ENCODE measurements at regions not wholly inside any gene's neighbourhood (a gene's known extent, or its start where the extent isn't known, plus 50 kb on each side); places are given as distances from the start of the nearest gene placed in this dataset.
A peak's percentile ranks its signal among the peaks of the same experiment; 100 is the strongest.
"Not testable (repeated sequence)": the region's sequence is repeated elsewhere in the genome, so short reads cannot be mapped to it uniquely, and the experiment has no call there.

- peak; percentile 19 for DNase-seq (ENCODE audit: low read depth)
Observed at GRCh38 chr17:71535321-71535720, 585.5 kb upstream of the SOX9 start.

- no peak for DNase-seq (ENCODE audit: low read depth)
Observed at GRCh38 chr17:71546419-71546818, 574.4 kb upstream of the SOX9 start.

- no peak for DNase-seq (ENCODE audit: low read depth)
Observed at GRCh38 chr17:71547904-71548303, 572.9 kb upstream of the SOX9 start.

GRCh38 chr17:71548540-71549190, 572.2 kb upstream of the SOX9 start:
- DNase-seq (ENCODE audit: low read depth), result peak; percentile 53

GRCh38 chr17:71550675-71551074, 570.1 kb upstream of the SOX9 start:
- no peak for DNase-seq (ENCODE audit: low read depth)

GRCh38 chr17:71553381-71553780, 567.4 kb upstream of the SOX9 start:
- DNase-seq (ENCODE audit: low read depth), result no peak

GRCh38 chr17:71558901-71559300, 561.9 kb upstream of the SOX9 start:
- DNase-seq (ENCODE audit: low read depth), result peak; percentile 64

- no peak for DNase-seq (ENCODE audit: low read depth)
Observed at GRCh38 chr17:71572343-71572742, 548.5 kb upstream of the SOX9 start.

GRCh38 chr17:71578446-71578845, 542.4 kb upstream of the SOX9 start:
- no peak for DNase-seq (ENCODE audit: low read depth)

GRCh38 chr17:71580220-71580619, 540.6 kb upstream of the SOX9 start:
- no peak for DNase-seq (ENCODE audit: low read depth)

GRCh38 chr17:71585540-71585939, 535.3 kb upstream of the SOX9 start:
- DNase-seq (ENCODE audit: low read depth), result no peak

GRCh38 chr17:71592431-71592830, 528.4 kb upstream of the SOX9 start:
- no peak for DNase-seq (ENCODE audit: low read depth)

GRCh38 chr17:71593078-71593477, 527.7 kb upstream of the SOX9 start:
- DNase-seq (ENCODE audit: low read depth), result no peak

- DNase-seq (ENCODE audit: low read depth), result not testable (repeated sequence)
Observed at GRCh38 chr17:71599583-71599982, 521.2 kb upstream of the SOX9 start.

- DNase-seq (ENCODE audit: low read depth), result peak; percentile 5
Observed at GRCh38 chr17:71600137-71600789, 520.6 kb upstream of the SOX9 start.

GRCh38 chr17:71601894-71602504, 518.8 kb upstream of the SOX9 start:
- peak; percentile 29 for DNase-seq (ENCODE audit: low read depth)

GRCh38 chr17:71613996-71614395, 506.8 kb upstream of the SOX9 start:
- no peak for DNase-seq (ENCODE audit: low read depth)

- no peak for DNase-seq (ENCODE audit: low read depth)
Observed at GRCh38 chr17:71615820-71616219, 505.0 kb upstream of the SOX9 start.

- not testable (repeated sequence) for DNase-seq (ENCODE audit: low read depth)
Observed at GRCh38 chr17:71617767-71618166, 503.1 kb upstream of the SOX9 start.

- DNase-seq (ENCODE audit: low read depth), result no peak
Observed at GRCh38 chr17:71625330-71625729, 495.5 kb upstream of the SOX9 start.

GRCh38 chr17:71628306-71628705, 492.5 kb upstream of the SOX9 start:
- DNase-seq (ENCODE audit: low read depth), result peak; percentile 83

- DNase-seq (ENCODE audit: low read depth), result peak; percentile 69
Observed at GRCh38 chr17:71631483-71631882, 489.3 kb upstream of the SOX9 start.

GRCh38 chr17:71632328-71632727, 488.5 kb upstream of the SOX9 start:
- DNase-seq (ENCODE audit: low read depth), result peak; percentile 70

All from RPMI7951 (cell line).